Astrocyte (in vitro differentiated cells and primary cell): ENCODE measurements at regions not wholly inside any gene's neighbourhood (a gene's known extent, or its start where the extent isn't known, plus 50 kb on each side); places are given as distances from the start of the nearest gene placed in this dataset.

Experiments
- CTCF ChIP-seq: IDR thresholded peaks from 2 replicates; pipeline ENCODE4 v1.5.1; 2011; ENCODE audit warnings: low read depth, mild to moderate bottlenecking, inconsistent platforms, low read length, moderate library complexity; ENCODE audit not compliant: insufficient read depth
- EZH2 ChIP-seq: IDR thresholded peaks from 2 replicates; pipeline ENCODE4 v1.6.1; 2012; ENCODE audit warnings: mild to moderate bottlenecking, low read length, inconsistent platforms; ENCODE audit not compliant: insufficient read depth

GRCh38 chr15:95470529-95470928 is 860.0 kb upstream of the NR2F2 start:
- TF ChIP-seq CTCF (no peak), EZH2 (no peak)
